Ishikawa (cell line): ENCODE measurements at regions not wholly inside any gene's neighbourhood (a gene's known extent, or its start where the extent isn't known, plus 50 kb on each side); places are given as distances from the start of the nearest gene placed in this dataset.

Experiments used
- CEBPB ChIP-seq: IDR thresholded peaks from 2 replicates; pipeline ENCODE4 v1.6.1; 2012
- CREB1 ChIP-seq: IDR thresholded peaks from 2 replicates; pipeline ENCODE4 v1.6.1; 2012; ENCODE audit warnings: low read depth
- EGR1 ChIP-seq: IDR thresholded peaks from 2 replicates; pipeline ENCODE4 v1.6.1; 2012
- EP300 ChIP-seq: IDR thresholded peaks from 2 replicates; pipeline ENCODE4 v1.6.1; 2012; ENCODE audit warnings: borderline replicate concordance
- FOXM1 ChIP-seq: IDR thresholded peaks from 2 replicates; pipeline ENCODE4 v1.6.1; 2012; ENCODE audit warnings: low read depth, borderline replicate concordance
- NFIC ChIP-seq: IDR thresholded peaks from 2 replicates; pipeline ENCODE4 v1.6.1; 2012
- RAD21 ChIP-seq: IDR thresholded peaks from 2 replicates; pipeline ENCODE4 v1.6.1; 2012; ENCODE audit warnings: low read depth
- TAF1 ChIP-seq: IDR thresholded peaks from 2 replicates; pipeline ENCODE4 v1.6.1; 2012; ENCODE audit warnings: low read depth, mild to moderate bottlenecking
- TCF12 ChIP-seq: IDR thresholded peaks from 2 replicates; pipeline ENCODE4 v1.6.1; 2012; ENCODE audit warnings: low read depth
- TEAD4 ChIP-seq: IDR thresholded peaks from 2 replicates; pipeline ENCODE4 v1.6.1; 2012
- YY1 ChIP-seq: IDR thresholded peaks from 2 replicates; pipeline ENCODE4 v1.6.1; 2012; ENCODE audit warnings: low read depth
- ZBTB7A ChIP-seq: IDR thresholded peaks from 2 replicates; pipeline ENCODE4 v1.6.1; 2012; ENCODE audit warnings: low read depth
- TF ChIP-seq, protein P1 (sequence below): IDR thresholded peaks from 2 replicates; pipeline ENCODE4 v1.6.1; 2012; ENCODE audit warnings: low read depth, mild to moderate bottlenecking
- TF ChIP-seq, protein P2 (sequence below): IDR thresholded peaks from 2 replicates; pipeline ENCODE4 v1.6.1; 2012
- TF ChIP-seq, protein P3 (sequence below): IDR thresholded peaks from 2 replicates; pipeline ENCODE4 v1.6.1; 2012

DNA sequence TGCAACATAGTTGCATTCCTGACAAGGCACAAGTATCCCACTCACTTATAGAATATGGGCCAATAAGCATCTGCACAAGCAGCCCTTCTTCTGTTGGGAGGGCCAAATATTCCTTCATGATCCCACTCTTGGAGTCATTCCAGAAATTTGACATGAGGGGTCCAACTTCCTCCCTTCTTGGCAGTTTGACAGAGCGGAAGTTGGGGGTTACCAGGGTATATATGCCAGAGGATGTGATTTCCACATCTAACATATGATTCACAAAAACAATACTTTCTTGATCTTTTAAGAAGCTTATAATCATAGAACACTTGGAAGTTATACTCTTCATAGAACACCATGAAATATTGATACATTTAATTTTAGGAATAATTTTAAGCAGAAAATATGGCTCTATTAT lies 100.9 kb upstream of the CRBN start:
- TF ChIP-seq, protein P1, sequence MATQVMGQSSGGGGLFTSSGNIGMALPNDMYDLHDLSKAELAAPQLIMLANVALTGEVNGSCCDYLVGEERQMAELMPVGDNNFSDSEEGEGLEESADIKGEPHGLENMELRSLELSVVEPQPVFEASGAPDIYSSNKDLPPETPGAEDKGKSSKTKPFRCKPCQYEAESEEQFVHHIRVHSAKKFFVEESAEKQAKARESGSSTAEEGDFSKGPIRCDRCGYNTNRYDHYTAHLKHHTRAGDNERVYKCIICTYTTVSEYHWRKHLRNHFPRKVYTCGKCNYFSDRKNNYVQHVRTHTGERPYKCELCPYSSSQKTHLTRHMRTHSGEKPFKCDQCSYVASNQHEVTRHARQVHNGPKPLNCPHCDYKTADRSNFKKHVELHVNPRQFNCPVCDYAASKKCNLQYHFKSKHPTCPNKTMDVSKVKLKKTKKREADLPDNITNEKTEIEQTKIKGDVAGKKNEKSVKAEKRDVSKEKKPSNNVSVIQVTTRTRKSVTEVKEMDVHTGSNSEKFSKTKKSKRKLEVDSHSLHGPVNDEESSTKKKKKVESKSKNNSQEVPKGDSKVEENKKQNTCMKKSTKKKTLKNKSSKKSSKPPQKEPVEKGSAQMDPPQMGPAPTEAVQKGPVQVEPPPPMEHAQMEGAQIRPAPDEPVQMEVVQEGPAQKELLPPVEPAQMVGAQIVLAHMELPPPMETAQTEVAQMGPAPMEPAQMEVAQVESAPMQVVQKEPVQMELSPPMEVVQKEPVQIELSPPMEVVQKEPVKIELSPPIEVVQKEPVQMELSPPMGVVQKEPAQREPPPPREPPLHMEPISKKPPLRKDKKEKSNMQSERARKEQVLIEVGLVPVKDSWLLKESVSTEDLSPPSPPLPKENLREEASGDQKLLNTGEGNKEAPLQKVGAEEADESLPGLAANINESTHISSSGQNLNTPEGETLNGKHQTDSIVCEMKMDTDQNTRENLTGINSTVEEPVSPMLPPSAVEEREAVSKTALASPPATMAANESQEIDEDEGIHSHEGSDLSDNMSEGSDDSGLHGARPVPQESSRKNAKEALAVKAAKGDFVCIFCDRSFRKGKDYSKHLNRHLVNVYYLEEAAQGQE: no peak
- no peak for TF ChIP-seq EP300
- no peak for TF ChIP-seq TEAD4
- TF ChIP-seq, protein P2, sequence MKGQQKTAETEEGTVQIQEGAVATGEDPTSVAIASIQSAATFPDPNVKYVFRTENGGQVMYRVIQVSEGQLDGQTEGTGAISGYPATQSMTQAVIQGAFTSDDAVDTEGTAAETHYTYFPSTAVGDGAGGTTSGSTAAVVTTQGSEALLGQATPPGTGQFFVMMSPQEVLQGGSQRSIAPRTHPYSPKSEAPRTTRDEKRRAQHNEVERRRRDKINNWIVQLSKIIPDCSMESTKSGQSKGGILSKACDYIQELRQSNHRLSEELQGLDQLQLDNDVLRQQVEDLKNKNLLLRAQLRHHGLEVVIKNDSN: no peak
- no peak for TF ChIP-seq EGR1
- no peak for TF ChIP-seq RAD21
- no peak for TF ChIP-seq TCF12
- TF ChIP-seq TAF1: no peak

DNA sequence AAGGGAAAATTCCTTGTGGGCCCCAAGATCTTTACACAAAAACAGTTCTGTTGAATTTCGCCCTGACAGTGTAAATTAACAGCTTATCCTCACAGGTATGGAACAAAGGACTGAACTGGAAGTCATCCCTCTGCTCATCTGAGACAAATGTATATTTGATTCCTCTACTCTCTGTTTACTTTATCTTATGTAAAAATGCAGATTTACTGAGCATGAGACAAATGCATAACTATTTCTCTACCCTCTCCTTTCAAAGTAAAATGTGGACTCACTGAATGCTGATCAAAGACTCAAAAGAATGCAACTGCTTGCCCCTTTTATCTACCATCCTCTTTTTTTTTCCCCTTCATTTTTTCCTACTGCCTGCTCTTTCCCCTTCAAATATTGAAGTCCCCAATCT lies 98.6 kb upstream of the CRBN start:
- TF ChIP-seq RAD21 (no peak), EP300 (no peak), YY1 (no peak)
- TF ChIP-seq, protein P2: no peak
- TF ChIP-seq, protein P3, sequence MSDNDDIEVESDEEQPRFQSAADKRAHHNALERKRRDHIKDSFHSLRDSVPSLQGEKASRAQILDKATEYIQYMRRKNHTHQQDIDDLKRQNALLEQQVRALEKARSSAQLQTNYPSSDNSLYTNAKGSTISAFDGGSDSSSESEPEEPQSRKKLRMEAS: no peak
- TF ChIP-seq, protein P1: no peak

DNA sequence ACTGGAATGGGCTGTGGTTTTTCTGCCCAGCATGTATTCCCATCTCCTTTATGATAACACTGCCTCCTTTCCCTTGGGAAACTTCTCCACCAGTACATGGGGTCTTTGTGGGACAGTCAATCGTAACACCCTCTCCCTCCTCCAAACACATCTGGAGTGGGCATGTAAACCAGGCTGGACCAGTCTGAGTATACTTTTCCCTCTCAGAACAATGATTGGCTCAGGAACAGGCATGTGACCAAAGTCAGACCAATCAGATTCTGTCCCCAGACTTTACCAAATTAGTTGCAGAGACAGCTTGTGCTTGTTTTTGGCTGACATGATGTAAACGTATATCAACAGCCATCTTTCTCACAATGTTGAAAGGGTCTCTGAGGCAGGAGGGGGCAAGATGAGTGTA lies 97.1 kb upstream of the CRBN start:
- TF ChIP-seq, protein P2: no peak
- TF ChIP-seq TEAD4: no peak
- no peak for TF ChIP-seq CREB1
- no peak for TF ChIP-seq TAF1
- no peak for TF ChIP-seq ZBTB7A
- TF ChIP-seq YY1: no peak
- no peak for TF ChIP-seq NFIC
- no peak for TF ChIP-seq CEBPB
- no peak for TF ChIP-seq RAD21
- TF ChIP-seq FOXM1: no peak
- TF ChIP-seq EGR1: no peak
- TF ChIP-seq, protein P1: no peak
- no peak for TF ChIP-seq EP300
- TF ChIP-seq, protein P3: no peak
- no peak for TF ChIP-seq TCF12

DNA sequence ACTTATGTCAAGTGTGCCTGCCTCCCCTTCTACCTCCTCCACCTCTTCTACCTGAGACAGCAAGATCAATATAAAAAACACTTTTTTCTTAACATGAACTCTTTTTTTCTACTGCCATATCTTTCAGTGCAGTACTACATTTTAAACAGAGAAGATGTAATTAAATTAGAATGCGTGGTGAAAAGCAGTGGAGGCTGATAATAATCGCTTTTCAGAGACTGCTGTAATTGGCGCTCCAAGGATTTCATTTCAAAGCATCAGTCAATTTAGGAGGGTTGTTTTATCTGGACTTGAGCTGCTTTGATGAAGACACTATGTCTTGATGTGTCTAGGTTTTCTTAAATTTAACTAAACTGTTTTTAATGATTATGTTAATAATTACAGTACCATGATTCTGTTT lies 85.3 kb upstream of the CRBN start:
- TF ChIP-seq RAD21: no peak
- no peak for TF ChIP-seq ZBTB7A
- no peak for TF ChIP-seq TAF1
- TF ChIP-seq CREB1: no peak
- TF ChIP-seq FOXM1: no peak
- TF ChIP-seq, protein P1: no peak
- no peak for TF ChIP-seq TEAD4
- no peak for TF ChIP-seq TCF12
- no peak for TF ChIP-seq EP300
- TF ChIP-seq NFIC: no peak
- no peak for TF ChIP-seq CEBPB
